HEK293 (cell line): ENCODE measurements at regions not wholly inside any gene's neighbourhood (a gene's known extent, or its start where the extent isn't known, plus 50 kb on each side); places are given as distances from the start of the nearest gene placed in this dataset.

ENCODE experiments used
- CTCF ChIA-PET: fragments of 350-600 bp; formaldehyde crosslinking; extraction: SDS; loops from one replicate; lab custom pipeline; 2021; ENCODE audit warnings: antibody characterized with exemption; lab: Yijun Ruan, JAX
- POLR2A ChIA-PET: fragments of 300-600 bp; formaldehyde crosslinking; extraction: SDS; loops from one replicate; lab custom pipeline; 2020; ENCODE audit warnings: antibody characterized with exemption, inconsistent platforms; lab: Yijun Ruan, JAX
- H3K27ac ChIP-seq: fragments of 200-500 bp; sonication (Bioruptor generic); 2 replicates; pipeline ENCODE4 v1.5.1; 2014; ENCODE audit warnings: low read depth, low read length, control low read depth, inconsistent platforms; ENCODE audit errors: extremely low read depth
- H3K36me3 ChIP-seq, 2 experiments: fragments of 200-500 bp in 1 of 2; sonication (Bioruptor generic) in 1 of 2; 1 replicate in 1 of 2; 2 replicates in 1 of 2; pipeline ENCODE4 v1.5.1; 2014 to 2017; ENCODE audit warnings: inconsistent platforms in 2 of 2, low read length in 2 of 2; ENCODE audit not compliant: control insufficient read depth in 2 of 2, insufficient read depth in 1 of 2
- H3K4me1 ChIP-seq: fragments of 200-500 bp; sonication (Bioruptor generic); 2 replicates; pipeline ENCODE4 v1.5.1; 2014; ENCODE audit warnings: mild to moderate bottlenecking, low read length, inconsistent platforms; ENCODE audit not compliant: control insufficient read depth, insufficient read depth
- H3K4me3 ChIP-seq: 2 replicates; pipeline ENCODE4 v1.5.1; 2011; ENCODE audit warnings: low read depth, mild to moderate bottlenecking, control low read depth, low read length, moderate library complexity
- H3K9me3 ChIP-seq: fragments of 200-500 bp; sonication (Bioruptor generic); 2 replicates; pipeline ENCODE4 v1.5.1; 2014; ENCODE audit warnings: low read depth, low read length, inconsistent platforms; ENCODE audit not compliant: control insufficient read depth, insufficient read depth
- FEZF1 ChIP-seq: fragments of 450-650 bp; formaldehyde crosslinking; IDR thresholded peaks from 2 replicates; pipeline ENCODE4 v1.5.1; 2016; ENCODE audit warnings: missing biosample characterization, missing genetic modification characterization
- GLIS1 ChIP-seq: fragments of 450-650 bp; formaldehyde crosslinking; IDR thresholded peaks from 2 replicates; pipeline ENCODE4 v1.5.1; 2016; ENCODE audit warnings: missing biosample characterization, missing genetic modification characterization
- MEIS1 ChIP-seq: sonication (generic); formaldehyde crosslinking; IDR thresholded peaks from 2 replicates; pipeline ENCODE4 v1.8.1; 2022; ENCODE audit warnings: missing genetic modification reagents, mild to moderate bottlenecking, borderline replicate concordance
- MYNN ChIP-seq: fragments of 450-650 bp; formaldehyde crosslinking; IDR thresholded peaks from 2 replicates; pipeline ENCODE4 v1.5.1; 2016; ENCODE audit warnings: missing biosample characterization, missing genetic modification characterization, borderline replicate concordance
- SP3 ChIP-seq: fragments of 450-650 bp; formaldehyde crosslinking; IDR thresholded peaks from 2 replicates; pipeline ENCODE4 v1.5.1; 2016; ENCODE audit warnings: missing biosample characterization, missing genetic modification characterization
- ZEB2 ChIP-seq: fragments of 450-650 bp; formaldehyde crosslinking; IDR thresholded peaks from 2 replicates; pipeline ENCODE4 v1.5.1; 2016; ENCODE audit warnings: missing biosample characterization, missing genetic modification characterization
- ZFP37 ChIP-seq: fragments of 450-650 bp; formaldehyde crosslinking; IDR thresholded peaks from 2 replicates; pipeline ENCODE4 v1.5.1; 2016; ENCODE audit warnings: missing biosample characterization, missing genetic modification characterization
- ZFP41 ChIP-seq: fragments of 450-650 bp; formaldehyde crosslinking; IDR thresholded peaks from 2 replicates; pipeline ENCODE4 v1.5.1; 2016; ENCODE audit warnings: missing biosample characterization, missing genetic modification characterization, borderline replicate concordance
- ZNF10 ChIP-seq: fragments of 450-650 bp; formaldehyde crosslinking; IDR thresholded peaks from 2 replicates; pipeline ENCODE4 v1.5.1; 2017; ENCODE audit warnings: missing biosample characterization, missing genetic modification characterization
- ZNF175 ChIP-seq: fragments of 450-650 bp; formaldehyde crosslinking; IDR thresholded peaks from 2 replicates; pipeline ENCODE4 v1.5.1; 2016; ENCODE audit warnings: missing biosample characterization, missing genetic modification characterization
- ZNF324 ChIP-seq: fragments of 450-650 bp; formaldehyde crosslinking; IDR thresholded peaks from 2 replicates; pipeline ENCODE4 v1.5.1; 2016; ENCODE audit warnings: missing biosample characterization, missing genetic modification characterization
- ZNF530 ChIP-seq: fragments of 450-650 bp; formaldehyde crosslinking; IDR thresholded peaks from 2 replicates; pipeline ENCODE4 v1.5.1; 2016; ENCODE audit warnings: low read depth, missing biosample characterization, missing genetic modification characterization
- ZNF555 ChIP-seq: fragments of 450-650 bp; formaldehyde crosslinking; conservative IDR thresholded peaks from 2 replicates; pipeline ENCODE4 v1.5.1; 2017; ENCODE audit warnings: missing biosample characterization, mild to moderate bottlenecking, missing genetic modification characterization, inconsistent platforms
- ZNF558 ChIP-seq: fragments of 450-650 bp; formaldehyde crosslinking; IDR thresholded peaks from 2 replicates; pipeline ENCODE4 v1.5.1; 2016; ENCODE audit warnings: missing biosample characterization, missing genetic modification characterization
- ZNF600 ChIP-seq: fragments of 450-650 bp; formaldehyde crosslinking; IDR thresholded peaks from 2 replicates; pipeline ENCODE4 v1.5.1; 2016; ENCODE audit warnings: missing biosample characterization, missing genetic modification characterization
- ZNF654 ChIP-seq: fragments of 450-650 bp; formaldehyde crosslinking; IDR thresholded peaks from 2 replicates; pipeline ENCODE4 v1.5.1; 2016; ENCODE audit warnings: low read depth, missing biosample characterization, missing genetic modification characterization
- ZNF692 ChIP-seq: fragments of 450-650 bp; formaldehyde crosslinking; IDR thresholded peaks from 2 replicates; pipeline ENCODE4 v1.5.1; 2016; ENCODE audit warnings: missing biosample characterization, missing genetic modification characterization
- ZNF768 ChIP-seq: fragments of 450-650 bp; formaldehyde crosslinking; IDR thresholded peaks from 2 replicates; pipeline ENCODE4 v1.5.1; 2018; ENCODE audit warnings: missing biosample characterization, mild to moderate bottlenecking, missing genetic modification characterization
- TF ChIP-seq, protein P1 (sequence below): fragments of 450-650 bp; formaldehyde crosslinking; IDR thresholded peaks from 2 replicates; pipeline ENCODE4 v1.5.1; 2017; ENCODE audit warnings: missing biosample characterization, missing genetic modification characterization
- TF ChIP-seq, protein P2 (sequence below): fragments of 450-650 bp; formaldehyde crosslinking; IDR thresholded peaks from 2 replicates; pipeline ENCODE4 v1.5.1; 2016; ENCODE audit warnings: missing biosample characterization, missing genetic modification characterization
- TF ChIP-seq, protein P3 (sequence below): fragments of 450-650 bp; formaldehyde crosslinking; IDR thresholded peaks from 2 replicates; pipeline ENCODE4 v1.5.1; 2016; ENCODE audit warnings: missing biosample characterization, missing genetic modification characterization

DNA sequence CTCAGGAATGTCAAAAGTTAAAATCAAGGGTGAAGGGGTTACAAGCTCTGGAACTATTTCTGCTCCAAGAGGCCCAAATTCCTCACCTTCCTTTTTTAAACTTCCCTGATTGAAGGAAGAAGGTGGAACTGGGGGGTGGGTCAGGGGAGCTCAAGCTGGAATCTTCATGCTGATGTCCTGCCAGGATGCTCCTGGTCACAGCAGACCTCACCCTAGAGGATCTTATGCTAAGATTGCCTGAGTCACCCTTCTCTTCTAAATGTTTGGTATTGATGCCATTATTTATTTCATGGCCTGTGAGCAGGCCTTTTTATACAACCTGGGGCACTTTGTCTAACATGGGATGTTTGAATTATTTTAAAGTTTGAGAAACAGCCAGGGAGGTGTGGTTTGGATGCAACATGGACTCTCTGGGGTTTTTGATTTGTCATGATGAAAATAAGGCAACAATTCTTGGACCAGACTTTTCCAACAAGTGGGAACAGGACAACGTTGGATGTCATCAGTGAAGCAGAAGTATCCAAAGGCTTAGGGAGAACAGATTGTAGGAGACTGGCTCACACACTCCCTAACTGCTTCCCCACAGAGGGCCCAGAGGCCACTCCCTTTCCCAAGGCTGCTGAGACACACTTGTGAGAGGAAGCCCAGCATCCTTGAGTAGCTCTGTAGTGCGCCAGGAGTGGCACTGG, 420.2 kb upstream of the MEX3C start (continued):
- TF ChIP-seq, protein P1, sequence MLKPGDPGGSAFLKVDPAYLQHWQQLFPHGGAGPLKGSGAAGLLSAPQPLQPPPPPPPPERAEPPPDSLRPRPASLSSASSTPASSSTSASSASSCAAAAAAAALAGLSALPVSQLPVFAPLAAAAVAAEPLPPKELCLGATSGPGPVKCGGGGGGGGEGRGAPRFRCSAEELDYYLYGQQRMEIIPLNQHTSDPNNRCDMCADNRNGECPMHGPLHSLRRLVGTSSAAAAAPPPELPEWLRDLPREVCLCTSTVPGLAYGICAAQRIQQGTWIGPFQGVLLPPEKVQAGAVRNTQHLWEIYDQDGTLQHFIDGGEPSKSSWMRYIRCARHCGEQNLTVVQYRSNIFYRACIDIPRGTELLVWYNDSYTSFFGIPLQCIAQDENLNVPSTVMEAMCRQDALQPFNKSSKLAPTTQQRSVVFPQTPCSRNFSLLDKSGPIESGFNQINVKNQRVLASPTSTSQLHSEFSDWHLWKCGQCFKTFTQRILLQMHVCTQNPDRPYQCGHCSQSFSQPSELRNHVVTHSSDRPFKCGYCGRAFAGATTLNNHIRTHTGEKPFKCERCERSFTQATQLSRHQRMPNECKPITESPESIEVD, result no peak
- TF ChIP-seq ZNF10 (no peak), ZFP41 (no peak), ZEB2 (tag by site-specific recombination) (no peak), ZNF555 (tag by site-specific recombination) (no peak), ZNF324 (tag by site-specific recombination) (no peak), GLIS1 (tag by site-specific recombination) (no peak)
- TF ChIP-seq, protein P2, sequence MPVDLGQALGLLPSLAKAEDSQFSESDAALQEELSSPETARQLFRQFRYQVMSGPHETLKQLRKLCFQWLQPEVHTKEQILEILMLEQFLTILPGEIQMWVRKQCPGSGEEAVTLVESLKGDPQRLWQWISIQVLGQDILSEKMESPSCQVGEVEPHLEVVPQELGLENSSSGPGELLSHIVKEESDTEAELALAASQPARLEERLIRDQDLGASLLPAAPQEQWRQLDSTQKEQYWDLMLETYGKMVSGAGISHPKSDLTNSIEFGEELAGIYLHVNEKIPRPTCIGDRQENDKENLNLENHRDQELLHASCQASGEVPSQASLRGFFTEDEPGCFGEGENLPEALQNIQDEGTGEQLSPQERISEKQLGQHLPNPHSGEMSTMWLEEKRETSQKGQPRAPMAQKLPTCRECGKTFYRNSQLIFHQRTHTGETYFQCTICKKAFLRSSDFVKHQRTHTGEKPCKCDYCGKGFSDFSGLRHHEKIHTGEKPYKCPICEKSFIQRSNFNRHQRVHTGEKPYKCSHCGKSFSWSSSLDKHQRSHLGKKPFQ (tag by site-specific recombination), result no peak

GRCh38 chr18:51619283-51619682, 421.8 kb upstream of the MEX3C start:
- Histone ChIP-seq H3K9me3 (no peaks in the 10 kb centered on the region), H3K4me1 (no peaks in the 10 kb centered on the region), H3K36me3 (no peaks in the 10 kb centered on the region), H3K4me3 (no peak overlapping the region), H3K27ac (no peak overlapping the region)
- POLR2A ChIA-PET, result no interaction called here
- CTCF ChIA-PET, result interaction anchor here (0.6 to 2.9 kb wide), 3 partner anchors 11 to 754 kb away, joined by 3 to 35 read pairs (median 4); no protein-coding TSS in a partner anchor
- TF ChIP-seq SP3 (tag by site-specific recombination), result no peak
- no peak for TF ChIP-seq FEZF1 (tag by site-specific recombination)

DNA sequence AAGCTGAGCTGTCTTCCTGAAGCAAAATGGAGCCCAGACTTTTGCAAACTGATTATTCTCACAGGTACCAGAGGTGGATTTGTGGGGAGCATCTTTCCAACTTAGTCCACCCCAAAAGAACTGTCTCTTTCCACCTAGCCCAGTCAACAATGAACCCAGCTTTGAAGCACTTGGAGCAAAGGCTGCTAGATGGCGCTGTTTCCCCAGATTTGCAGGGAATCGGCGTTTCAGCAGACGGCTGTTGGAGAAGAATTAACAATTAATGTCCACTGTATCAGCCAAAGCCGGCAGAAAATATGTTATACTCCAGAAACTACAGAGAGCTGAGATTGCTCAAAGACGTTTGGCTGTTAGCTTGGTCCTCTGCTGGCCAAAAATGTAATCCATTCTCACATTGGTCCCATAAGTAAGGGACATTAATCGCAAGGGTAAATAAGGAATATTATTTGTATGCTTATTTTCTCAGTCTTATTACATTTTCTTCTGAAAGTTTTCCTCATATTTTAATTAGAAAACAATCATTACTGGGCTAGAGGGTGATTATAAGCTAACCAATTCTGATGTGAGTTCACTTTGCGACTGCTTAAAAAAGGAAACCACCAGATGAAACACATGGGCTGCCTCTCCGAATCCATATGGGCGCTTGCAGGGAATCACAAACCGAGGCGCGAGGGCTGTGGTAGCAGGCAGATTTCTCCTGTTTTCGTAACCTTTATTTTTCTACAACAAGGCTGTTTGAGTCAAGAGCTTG, 423.8 kb upstream of the MEX3C start:
- no peaks in the 10 kb centered on the region for H3K9me3 ChIP-seq
- H3K4me3 ChIP-seq, result no peak overlapping the region
- H3K27ac ChIP-seq, result no peak overlapping the region
- no peaks in the 10 kb centered on the region for H3K36me3 ChIP-seq
- CTCF ChIA-PET, result interaction anchor here (0.6 to 2.9 kb wide), 46 partner anchors 9 to 1542 kb away, joined by 3 to 35 read pairs (median 4); no protein-coding TSS in a partner anchor
- POLR2A ChIA-PET, result no interaction called here
- TF ChIP-seq ZNF600 (no peak), ZNF530 (tag by site-specific recombination) (no peak), MEIS1 (CRISPR knock-in tag) (no peak), ZNF768 (tag by site-specific recombination) (no peak), ZNF175 (tag by site-specific recombination) (no peak), ZFP37 (tag by site-specific recombination) (no peak), ZNF692 (tag by site-specific recombination) (no peak), ZNF558 (tag by site-specific recombination) (no peak), MYNN (tag by site-specific recombination) (no peak), ZNF654 (tag by site-specific recombination) (peak; percentile 58)
- TF ChIP-seq, protein P3, sequence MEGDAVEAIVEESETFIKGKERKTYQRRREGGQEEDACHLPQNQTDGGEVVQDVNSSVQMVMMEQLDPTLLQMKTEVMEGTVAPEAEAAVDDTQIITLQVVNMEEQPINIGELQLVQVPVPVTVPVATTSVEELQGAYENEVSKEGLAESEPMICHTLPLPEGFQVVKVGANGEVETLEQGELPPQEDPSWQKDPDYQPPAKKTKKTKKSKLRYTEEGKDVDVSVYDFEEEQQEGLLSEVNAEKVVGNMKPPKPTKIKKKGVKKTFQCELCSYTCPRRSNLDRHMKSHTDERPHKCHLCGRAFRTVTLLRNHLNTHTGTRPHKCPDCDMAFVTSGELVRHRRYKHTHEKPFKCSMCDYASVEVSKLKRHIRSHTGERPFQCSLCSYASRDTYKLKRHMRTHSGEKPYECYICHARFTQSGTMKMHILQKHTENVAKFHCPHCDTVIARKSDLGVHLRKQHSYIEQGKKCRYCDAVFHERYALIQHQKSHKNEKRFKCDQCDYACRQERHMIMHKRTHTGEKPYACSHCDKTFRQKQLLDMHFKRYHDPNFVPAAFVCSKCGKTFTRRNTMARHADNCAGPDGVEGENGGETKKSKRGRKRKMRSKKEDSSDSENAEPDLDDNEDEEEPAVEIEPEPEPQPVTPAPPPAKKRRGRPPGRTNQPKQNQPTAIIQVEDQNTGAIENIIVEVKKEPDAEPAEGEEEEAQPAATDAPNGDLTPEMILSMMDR (tag by site-specific recombination), result peak; percentile 36; the same call in 1 of the 2 replicates
- no peaks in the 10 kb centered on the region for H3K4me1 ChIP-seq
